Muscle layer of duodenum (tissue), 2 donors: ENCODE measurements at regions not wholly inside any gene's neighbourhood (a gene's known extent, or its start where the extent isn't known, plus 50 kb on each side); places are given as distances from the start of the nearest gene placed in this dataset.

Experiments used
- H3K27ac ChIP-seq: one replicate; pipeline ENCODE4 v1.7.0; 2013; ENCODE audit warnings: mild to moderate bottlenecking, low read length
- H3K27me3 ChIP-seq: one replicate; pipeline ENCODE4 v1.7.0; 2013; ENCODE audit warnings: low read depth, mild to moderate bottlenecking, control low read depth, low read length
- H3K36me3 ChIP-seq, 2 donors: one replicate each; pipeline ENCODE4 v1.7.0; 2013; ENCODE audit warnings: low read length in 2 of 2, control low read depth in 1 of 2, mild to moderate bottlenecking in 1 of 2; ENCODE audit not compliant: insufficient read depth in 2 of 2, control insufficient read depth in 1 of 2
- H3K4me1 ChIP-seq, 2 donors: one replicate each; pipeline ENCODE4 v1.7.0; 2013; ENCODE audit warnings: low read length in 2 of 2, mild to moderate bottlenecking in 2 of 2, control low read depth in 1 of 2, moderate library complexity in 1 of 2; ENCODE audit not compliant: insufficient read depth in 2 of 2, control insufficient read depth in 1 of 2
- H3K4me3 ChIP-seq, 2 donors: one replicate each; pipeline ENCODE4 v1.7.0; 2013; ENCODE audit warnings: low read length in 2 of 2, low read depth in 1 of 2, mild to moderate bottlenecking in 1 of 2
- H3K9me3 ChIP-seq, 2 donors: one replicate each; pipeline ENCODE4 v1.7.0; 2013; ENCODE audit warnings: low read length in 2 of 2, control low read depth in 1 of 2, mild to moderate bottlenecking in 1 of 2; ENCODE audit not compliant: control insufficient read depth in 1 of 2
- donor health status: healthy.

DNA sequence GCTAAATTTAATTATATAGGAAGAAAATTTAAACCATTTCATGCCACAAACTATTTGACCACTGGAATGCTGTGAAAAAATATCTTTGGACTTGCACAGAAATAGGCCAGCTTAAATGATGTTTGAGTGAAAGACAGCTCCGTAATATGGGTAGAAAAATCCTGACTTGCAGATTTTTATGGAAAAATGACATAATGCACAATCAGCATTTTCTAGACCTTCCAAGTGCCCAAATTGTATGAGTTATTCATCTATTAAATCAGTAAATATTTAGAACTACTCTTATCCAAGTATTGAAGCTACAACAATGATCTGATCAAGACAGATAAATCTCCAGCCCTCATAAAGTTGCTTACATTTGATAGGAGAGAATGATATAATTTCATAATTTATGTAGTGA, 691.1 kb upstream of the DDX18 start:
- Histone ChIP-seq H3K4me3 (no peak overlapping the region), H3K9me3 (no peaks in the 10 kb centered on the region), H3K4me1 (no peaks in the 10 kb centered on the region), H3K36me3 (no peaks in the 10 kb centered on the region), H3K27me3 (no peaks in the 10 kb centered on the region), H3K27ac (no peak overlapping the region)

DNA sequence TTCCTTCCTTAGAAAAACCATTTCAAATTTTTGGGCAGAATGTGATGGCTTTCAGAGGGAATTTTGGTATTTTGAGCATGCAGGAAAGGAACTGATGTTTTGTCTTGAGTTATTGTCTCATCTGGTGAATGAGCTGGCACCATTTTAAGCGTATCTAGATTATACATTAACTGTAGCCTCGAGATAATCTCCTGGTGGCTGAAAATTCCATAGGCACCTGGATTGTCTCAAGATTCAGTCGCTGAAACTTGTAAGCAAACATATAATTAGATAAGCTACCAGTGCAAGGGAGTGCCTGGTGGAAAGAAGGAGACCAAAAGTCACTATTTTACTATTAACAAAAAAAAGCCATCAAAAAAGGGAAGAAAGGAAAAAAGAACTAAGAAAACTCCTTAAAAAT, 687.8 kb upstream of the DDX18 start:
- H3K27ac ChIP-seq, result no peak overlapping the region
- H3K36me3 ChIP-seq, result no peaks in the 10 kb centered on the region
- H3K4me3 ChIP-seq, result no peak overlapping the region
- H3K4me1 ChIP-seq, result no peaks in the 10 kb centered on the region
- no peaks in the 10 kb centered on the region for H3K27me3 ChIP-seq
- peaks cover 0 to 5% of the 10 kb centered on the region in 2 donors for H3K9me3 ChIP-seq

DNA sequence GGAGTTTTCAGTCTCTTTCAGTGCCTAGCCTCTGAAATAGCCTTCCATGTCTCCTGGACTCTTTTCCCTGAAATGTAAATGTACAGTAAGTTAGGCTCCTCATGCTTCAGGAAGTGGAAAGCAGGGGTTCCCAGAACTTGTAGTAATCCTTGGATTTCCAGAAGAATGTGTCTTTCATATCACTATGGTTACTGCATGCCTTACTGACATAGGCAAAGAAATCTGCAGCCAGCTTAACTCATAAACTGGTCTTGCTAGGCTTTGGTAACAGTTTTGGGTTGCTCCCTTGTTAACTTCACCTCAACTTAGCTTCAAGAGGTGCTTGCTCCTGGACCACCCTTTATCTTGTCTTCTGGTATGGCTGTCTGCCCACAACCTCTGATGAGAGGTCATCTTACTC, 686.8 kb upstream of the DDX18 start:
- no peaks in the 10 kb centered on the region for H3K27me3 ChIP-seq
- H3K4me1 ChIP-seq, result no peaks in the 10 kb centered on the region
- H3K4me3 ChIP-seq, result no peak overlapping the region
- H3K9me3 ChIP-seq, result peaks cover 0 to 5% of the 10 kb centered on the region in 2 donors
- H3K36me3 ChIP-seq, result no peaks in the 10 kb centered on the region
- no peak overlapping the region for H3K27ac ChIP-seq

DNA sequence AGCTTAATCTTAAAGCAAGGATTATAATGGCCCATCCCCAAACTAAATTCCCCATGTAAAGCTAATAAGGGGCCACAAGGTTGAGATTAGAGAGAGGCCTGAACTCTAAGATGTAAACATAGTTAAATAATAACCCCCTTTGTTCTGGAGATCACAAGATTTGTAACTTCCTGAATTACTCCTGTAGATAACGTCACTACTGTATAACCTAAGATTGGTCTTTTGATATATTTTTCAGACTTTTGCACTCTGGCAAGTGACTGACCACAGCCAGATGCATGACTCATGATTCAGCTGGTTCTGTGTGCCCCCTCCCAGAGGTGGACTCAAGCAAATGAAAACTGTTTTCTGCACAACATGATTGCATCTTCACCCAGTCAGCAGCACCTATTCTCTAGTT, 686.0 kb upstream of the DDX18 start:
- H3K9me3 ChIP-seq, result peaks cover 0 to 5% of the 10 kb centered on the region in 2 donors
- H3K4me1 ChIP-seq, result no peaks in the 10 kb centered on the region
- H3K4me3 ChIP-seq, result no peak overlapping the region
- no peaks in the 10 kb centered on the region for H3K36me3 ChIP-seq
- H3K27me3 ChIP-seq, result no peaks in the 10 kb centered on the region
- no peak overlapping the region for H3K27ac ChIP-seq

DNA sequence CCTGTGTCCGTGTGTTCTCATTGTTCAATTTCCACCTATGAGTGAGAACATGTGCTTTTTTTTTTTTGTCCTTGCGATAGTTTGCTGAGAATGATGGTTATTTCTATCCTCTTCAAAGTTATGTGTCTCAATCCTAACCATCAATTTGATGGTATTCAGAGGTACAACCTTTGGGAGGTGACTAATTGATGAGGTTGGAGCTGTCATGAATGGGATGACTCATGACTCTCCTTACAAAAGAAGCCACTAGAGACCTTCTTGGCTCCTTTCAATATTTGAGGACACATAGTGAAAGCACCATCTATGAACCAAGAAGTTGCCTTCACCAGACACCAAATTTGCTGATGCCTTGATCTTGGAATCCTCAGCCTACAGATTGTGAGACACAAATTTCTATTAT, 677.1 kb upstream of the DDX18 start:
- no peak overlapping the region for H3K4me3 ChIP-seq
- H3K36me3 ChIP-seq, result no peaks in the 10 kb centered on the region
- no peaks in the 10 kb centered on the region for H3K4me1 ChIP-seq
- no peaks in the 10 kb centered on the region for H3K27me3 ChIP-seq
- no peak overlapping the region for H3K27ac ChIP-seq
- H3K9me3 ChIP-seq, result no peaks in the 10 kb centered on the region

DNA sequence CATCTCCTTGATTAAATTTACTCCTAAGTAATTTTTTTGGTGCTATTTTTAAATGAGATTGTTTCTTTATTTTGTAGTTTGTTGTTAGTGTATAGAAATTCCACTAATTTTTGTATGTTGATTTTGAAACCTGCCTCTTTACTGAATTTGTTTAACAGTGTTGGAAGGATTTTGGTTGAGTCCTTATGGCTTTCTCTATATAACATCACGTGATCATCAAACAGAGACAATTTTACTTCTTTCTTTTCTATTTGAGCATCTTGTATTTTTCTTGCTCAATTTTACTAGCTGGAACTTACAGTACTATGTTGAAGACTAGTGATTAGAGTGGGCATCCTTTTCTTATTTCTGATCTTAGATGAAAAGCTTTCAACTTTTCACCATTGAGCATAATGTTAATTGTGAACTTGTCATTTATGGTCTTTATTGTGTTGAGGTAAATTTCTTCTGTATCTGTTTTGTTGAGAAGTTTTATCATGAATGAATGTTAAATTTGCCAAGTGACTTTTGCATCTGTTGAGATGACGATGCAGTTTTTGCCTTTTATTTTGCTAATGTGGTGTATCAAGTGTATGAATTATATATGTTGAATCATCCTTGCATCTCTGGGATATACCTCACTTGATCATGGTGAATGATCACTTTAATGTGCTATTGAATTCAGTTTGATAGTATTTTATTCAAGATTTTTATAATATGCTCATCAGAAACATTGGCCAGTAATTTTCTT, 645.3 kb upstream of the DDX18 start:
- Histone ChIP-seq H3K4me1 (no peaks in the 10 kb centered on the region), H3K27me3 (no peaks in the 10 kb centered on the region), H3K4me3 (no peak overlapping the region), H3K9me3 (peaks cover 6 to 8% of the 10 kb centered on the region in 2 donors), H3K27ac (no peak overlapping the region), H3K36me3 (no peaks in the 10 kb centered on the region)

DNA sequence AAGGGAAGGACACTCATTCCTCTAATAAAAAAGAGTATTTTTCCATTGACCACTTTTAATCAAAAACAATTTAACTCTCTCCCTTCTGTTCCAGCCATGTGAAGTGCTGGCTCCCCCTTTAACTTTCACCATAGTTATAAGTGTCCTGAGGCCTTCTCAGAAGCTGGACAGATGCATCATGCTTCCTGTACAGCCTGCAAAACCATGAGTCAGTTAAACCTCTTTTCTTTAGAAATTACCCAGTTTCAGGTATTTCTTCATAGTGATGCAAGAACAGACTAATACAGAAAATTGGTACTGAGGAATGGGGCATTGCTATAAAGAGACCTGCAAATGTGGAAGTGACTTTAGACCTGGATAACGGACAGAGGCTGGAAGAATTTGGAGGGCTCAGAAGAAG, 643.6 kb upstream of the DDX18 start:
- Histone ChIP-seq H3K4me3 (no peak overlapping the region), H3K27me3 (no peaks in the 10 kb centered on the region), H3K27ac (no peak overlapping the region), H3K36me3 (no peaks in the 10 kb centered on the region), H3K4me1 (no peaks in the 10 kb centered on the region), H3K9me3 (peaks cover 6 to 8% of the 10 kb centered on the region in 2 donors)

DNA sequence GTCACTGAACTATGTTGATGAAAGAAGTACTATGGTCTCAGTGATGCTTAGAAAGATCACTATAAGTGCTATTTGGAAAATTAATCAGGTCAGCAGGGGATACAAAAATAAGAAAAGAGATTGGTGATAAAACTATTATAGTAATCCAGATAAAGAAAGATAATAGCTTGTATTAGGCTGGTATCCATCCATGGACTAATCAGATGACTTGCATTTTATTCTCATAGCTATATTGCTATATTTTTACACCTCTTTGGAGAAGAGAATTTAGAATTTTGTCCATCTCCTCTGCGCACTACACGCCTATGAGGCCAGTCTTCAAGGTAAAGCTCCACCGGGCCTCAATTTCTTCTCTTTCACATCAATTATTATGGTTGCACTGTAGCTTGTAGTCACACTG, 635.1 kb upstream of the DDX18 start:
- Histone ChIP-seq H3K36me3 (no peaks in the 10 kb centered on the region), H3K27me3 (no peaks in the 10 kb centered on the region), H3K9me3 (no peaks in the 10 kb centered on the region), H3K4me1 (no peaks in the 10 kb centered on the region), H3K27ac (no peak overlapping the region), H3K4me3 (no peak overlapping the region)

DNA sequence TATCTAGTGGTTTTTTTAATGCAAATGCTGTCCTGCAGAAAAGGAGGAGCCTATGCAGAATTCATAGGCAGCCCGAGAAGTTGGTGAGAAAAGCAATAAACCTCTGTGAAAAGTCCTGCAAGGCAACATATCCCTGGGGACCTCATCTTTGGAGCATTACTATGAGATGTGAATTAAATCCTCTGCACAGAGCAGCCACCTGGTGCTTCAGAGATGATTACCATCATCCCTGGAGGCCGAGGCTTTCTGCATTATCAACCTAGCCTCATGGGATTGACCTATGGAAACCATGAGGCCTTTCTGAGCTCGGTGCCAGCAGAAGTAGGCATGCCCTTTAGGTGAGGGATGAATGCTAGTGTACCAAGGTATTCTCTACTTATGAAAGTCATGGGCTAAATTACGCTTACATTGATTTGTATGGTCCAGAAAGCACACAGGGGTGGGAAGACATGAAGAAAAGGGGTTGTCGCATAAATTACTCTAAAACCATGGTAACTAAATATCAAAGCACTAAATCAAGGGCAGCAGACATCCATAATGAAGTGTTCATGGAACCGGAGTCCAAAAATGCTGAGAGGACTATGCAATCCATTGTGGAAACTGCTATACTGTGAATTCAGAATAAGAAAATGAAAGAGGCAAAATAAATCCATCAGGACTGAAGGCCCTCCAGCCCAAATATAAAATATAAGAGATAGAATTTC, 623.5 kb upstream of the DDX18 start:
- H3K4me3 ChIP-seq, result no peak overlapping the region
- no peaks in the 10 kb centered on the region for H3K4me1 ChIP-seq
- H3K27ac ChIP-seq, result no peak overlapping the region
- peaks cover 0 to 2% of the 10 kb centered on the region in 2 donors for H3K9me3 ChIP-seq
- H3K27me3 ChIP-seq, result no peaks in the 10 kb centered on the region
- no peaks in the 10 kb centered on the region for H3K36me3 ChIP-seq

DNA sequence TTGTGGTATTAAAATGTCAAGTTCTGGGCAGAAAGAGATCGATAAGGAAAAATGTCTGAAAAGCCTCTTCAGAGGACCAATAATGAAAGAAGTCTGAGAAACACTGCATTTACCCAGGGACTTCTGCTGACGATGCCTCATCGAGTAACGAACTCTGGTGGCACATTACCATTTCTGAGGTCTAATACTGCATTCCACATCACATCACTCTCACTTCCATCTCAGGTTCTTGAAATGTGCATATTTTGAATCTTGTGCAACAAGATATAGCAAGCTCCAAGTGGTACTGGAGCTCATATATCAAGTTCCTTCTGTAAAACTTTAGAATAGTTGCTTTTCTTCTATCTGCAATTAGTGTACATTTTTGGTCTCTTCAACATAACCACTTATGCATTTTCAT, 619.1 kb upstream of the DDX18 start:
- no peaks in the 10 kb centered on the region for H3K27me3 ChIP-seq
- no peak overlapping the region for H3K27ac ChIP-seq
- H3K4me1 ChIP-seq, result no peaks in the 10 kb centered on the region
- H3K36me3 ChIP-seq, result no peaks in the 10 kb centered on the region
- H3K9me3 ChIP-seq, result peaks cover 0 to 2% of the 10 kb centered on the region in 2 donors
- H3K4me3 ChIP-seq, result no peak overlapping the region

DNA sequence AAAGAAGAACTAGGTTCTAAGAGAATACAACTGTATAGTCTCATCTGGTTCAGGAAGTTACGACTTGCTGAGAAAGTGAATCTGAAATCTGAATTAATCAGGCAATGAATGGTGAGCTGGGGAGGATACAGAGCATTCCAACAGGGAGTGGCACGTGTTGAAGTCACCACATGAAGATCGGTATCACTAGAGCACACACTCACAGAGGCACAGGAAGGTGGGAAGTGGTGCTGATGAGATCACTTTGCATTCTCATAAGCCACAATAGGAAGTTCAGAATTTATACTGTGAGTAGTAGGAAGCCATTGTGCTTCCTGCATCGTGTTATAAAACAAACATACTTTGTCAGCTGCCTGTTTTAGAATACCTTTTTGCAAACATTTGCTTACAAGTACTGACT, 615.0 kb upstream of the DDX18 start:
- Histone ChIP-seq H3K4me3 (no peak overlapping the region), H3K36me3 (no peaks in the 10 kb centered on the region), H3K9me3 (no peaks in the 10 kb centered on the region), H3K27ac (no peak overlapping the region), H3K4me1 (no peaks in the 10 kb centered on the region), H3K27me3 (no peaks in the 10 kb centered on the region)

DNA sequence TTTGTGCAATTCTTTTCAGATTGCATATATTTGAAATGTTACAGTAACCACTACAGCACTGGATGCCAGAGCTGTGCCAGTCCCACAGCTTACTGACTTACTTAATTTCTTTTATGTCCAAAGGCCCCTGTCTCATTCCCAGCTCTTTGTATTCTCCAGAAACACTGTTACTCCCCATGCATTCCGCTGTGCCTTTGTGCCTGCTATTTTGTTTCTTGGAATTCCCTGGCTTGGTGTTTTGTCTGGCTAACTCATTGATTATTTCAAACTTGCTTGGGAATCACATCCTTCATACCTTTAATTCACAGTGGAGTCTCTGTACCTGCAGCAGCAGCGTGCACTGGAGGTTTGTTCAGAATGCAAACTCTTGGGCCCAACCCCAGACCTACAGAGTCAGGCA, 601.9 kb upstream of the DDX18 start:
- no peaks in the 10 kb centered on the region for H3K4me1 ChIP-seq
- H3K4me3 ChIP-seq, result no peak overlapping the region
- no peaks in the 10 kb centered on the region for H3K27me3 ChIP-seq
- H3K9me3 ChIP-seq, result no peaks in the 10 kb centered on the region
- H3K36me3 ChIP-seq, result no peaks in the 10 kb centered on the region
- H3K27ac ChIP-seq, result no peak overlapping the region
